ENCODE measurements at regions not wholly inside any gene's neighbourhood (a gene's known extent, or its start where the extent isn't known, plus 50 kb on each side); places are given as distances from the start of the nearest gene placed in this dataset.
"Not testable (repeated sequence)": the region's sequence is repeated elsewhere in the genome, so short reads cannot be mapped to it uniquely, and the experiment has no call there.

DNA sequence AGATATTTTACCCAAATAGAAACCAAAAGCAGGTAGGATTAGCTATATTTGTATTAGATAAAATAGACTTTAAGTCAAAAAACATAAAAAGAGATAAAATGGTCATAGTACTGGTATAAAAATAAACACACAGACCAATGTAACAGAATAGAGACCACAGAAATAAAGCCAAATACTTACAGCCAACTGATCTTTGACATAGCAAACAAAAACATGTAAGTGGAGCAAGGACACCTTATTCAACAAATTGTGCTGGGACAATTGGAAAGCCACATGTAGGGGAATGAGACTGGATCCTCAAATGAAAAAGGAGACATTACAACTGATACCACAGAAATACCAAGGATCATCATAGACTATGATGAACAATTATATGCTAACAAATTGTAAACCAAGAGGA lies 94.5 kb upstream of the SIRPG start:
- no peak for DNase-seq (ENCODE audit: low read depth)

DNA sequence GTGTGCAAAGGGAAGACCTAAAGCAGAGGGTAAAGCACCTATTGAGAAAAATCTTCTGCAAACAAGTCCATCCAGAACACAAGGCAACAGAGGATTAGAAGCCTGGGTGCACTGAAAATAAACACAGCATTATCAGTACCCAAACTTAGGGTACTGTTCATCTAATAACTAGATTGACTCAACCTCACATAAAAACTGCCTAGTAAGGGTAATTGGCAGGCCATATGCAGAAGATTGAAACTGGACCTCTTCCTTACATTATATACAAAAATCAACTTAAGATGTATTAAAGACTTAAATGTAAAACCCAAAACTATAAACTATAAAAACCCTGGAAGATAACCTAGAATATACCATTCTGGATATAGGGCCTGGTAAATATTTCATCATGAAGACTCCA lies 91.2 kb upstream of the SIRPG start:
- DNase-seq (ENCODE audit: low read depth) = no peak

DNA sequence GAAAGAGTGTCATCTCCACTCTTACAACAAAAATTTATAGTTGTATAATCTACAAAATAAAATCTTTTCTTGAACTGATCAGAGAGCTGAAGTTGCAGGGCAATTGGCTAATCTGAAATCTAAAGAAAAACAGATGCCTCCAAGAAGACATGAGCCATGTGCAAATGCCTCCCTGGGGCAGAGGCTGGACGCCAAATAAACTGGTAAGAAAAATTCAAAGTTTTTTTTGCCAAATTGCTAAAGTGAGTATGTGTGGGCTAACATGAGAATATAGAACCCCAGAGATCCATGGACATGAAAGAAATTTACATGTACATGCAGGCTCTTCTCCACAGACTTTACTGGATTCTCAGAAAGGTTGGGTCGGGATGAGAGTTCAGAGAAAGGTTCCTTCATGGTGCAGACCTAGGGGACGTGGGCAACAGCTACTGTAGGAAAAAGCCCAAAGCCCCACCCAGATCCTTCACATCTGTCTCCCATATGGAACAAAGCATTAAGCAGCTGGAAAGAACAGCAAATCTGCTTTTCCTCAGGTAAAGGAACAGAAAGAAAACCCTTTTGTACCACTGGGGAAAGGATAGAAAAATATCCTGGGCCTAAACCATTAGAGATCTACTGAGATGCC lies 90.5 kb upstream of the SIRPG start:
- DNase-seq (ENCODE audit: low read depth) = no peak

DNA sequence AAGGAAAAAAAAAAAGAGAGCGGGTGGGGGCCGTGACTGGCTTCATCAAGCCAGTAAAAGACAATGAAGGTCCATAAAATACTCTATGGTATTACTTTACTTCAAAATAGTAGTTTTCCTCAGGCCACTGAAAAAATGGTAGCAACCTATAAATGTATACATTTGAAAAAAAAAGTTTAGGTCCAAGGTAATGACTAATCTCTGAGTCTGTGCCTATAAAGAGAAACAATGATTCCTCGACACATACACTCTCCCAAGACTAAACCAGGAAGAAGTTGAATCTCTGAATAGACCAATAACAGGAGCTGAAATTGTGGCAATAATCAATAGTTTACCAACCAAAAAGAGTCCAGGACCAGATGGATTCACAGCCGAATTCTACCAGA lies 84.5 kb upstream of the SIRPG start:
- not testable (repeated sequence) for DNase-seq (ENCODE audit: low read depth)

DNA sequence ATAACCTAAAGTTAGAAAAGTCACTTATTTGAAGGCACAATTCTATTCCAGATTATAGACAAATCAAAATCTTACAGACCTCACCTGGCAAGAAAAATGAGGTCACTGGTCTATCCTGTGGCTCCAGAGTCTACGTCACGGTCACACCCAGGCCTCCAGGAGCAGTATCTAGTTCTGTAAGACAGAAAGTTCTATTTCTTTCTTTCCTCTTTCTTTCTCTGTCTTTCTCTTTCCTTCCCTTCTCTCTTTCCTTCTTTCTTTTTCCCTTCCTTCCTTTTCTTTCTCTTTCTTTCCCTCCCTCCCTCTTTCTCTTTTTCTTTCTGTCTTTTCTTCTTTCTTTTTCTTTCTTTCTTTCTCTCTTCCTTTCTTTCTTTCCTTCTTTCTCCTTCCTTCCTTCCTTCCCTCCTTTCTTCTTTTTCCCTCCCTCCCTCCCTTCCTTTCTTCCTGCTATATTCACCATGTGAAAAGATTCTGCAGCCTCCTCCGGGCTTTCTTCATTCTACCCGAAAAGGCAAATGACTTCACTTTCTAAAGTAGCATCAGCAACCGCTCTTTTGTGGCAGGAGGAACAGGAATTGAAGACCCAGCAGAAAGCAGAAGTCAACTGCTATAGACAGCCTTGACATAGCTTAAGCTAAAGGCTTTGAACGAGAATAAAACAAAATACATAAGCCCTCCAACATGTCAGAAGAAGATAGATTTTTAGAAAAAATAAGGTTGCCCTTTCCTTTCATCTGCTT lies 83.9 kb upstream of the SIRPG start:
- no peak for DNase-seq (ENCODE audit: low read depth)

DNA sequence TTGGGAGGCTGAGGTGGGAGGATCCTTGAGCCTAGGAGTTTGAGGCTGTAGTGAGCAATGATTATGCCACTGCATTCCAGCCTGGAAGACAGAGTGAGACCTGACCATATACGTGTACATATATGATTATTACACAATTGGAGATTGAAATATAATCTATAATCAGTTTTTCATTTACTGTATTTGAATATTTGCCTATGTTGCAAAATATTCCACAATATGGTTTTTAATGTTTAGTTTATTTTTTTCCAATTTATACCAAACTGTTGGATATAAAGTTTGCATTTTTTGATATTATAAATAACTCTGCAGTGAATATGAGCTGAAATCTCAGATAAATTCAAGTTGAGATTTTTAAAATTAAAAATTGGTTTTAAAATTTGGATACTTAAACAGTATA lies 79.6 kb upstream of the SIRPG start:
- DNase-seq (ENCODE audit: low read depth) = no peak

DNA sequence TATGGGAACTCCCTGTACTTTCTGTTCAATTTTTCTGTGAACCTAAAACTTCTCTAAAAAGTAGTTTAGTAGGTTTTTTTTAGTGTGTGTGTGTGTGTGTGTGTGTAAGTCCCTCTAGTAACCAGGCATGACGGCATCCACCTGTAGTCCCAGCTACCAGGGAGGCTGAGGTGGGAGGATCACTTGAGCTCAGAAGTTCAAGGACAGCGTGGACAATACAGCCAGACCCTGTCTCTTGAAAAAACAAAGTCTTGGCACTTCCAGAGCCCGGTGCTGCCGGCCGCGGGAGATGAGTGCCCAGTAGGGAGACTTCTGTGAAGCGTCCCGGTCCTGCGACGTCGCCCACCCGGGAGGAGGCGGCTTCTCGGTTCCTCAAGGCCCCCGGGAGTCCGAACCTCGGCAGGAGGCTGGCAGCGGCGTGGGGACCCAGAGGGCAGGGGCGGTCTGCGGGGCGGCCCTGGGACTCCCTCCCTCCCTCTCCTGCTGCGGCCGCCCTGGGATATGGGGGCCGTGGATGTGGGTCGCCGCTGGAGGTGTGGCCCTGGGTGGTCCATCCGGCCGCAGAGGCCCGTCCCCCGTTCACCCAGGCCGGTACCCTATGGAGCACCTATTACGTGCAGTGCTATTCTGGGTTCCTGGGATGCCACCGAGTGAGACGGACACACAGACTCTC lies 78.0 kb upstream of the SIRPG start:
- DNase-seq (ENCODE audit: low read depth) = no peak

DNA sequence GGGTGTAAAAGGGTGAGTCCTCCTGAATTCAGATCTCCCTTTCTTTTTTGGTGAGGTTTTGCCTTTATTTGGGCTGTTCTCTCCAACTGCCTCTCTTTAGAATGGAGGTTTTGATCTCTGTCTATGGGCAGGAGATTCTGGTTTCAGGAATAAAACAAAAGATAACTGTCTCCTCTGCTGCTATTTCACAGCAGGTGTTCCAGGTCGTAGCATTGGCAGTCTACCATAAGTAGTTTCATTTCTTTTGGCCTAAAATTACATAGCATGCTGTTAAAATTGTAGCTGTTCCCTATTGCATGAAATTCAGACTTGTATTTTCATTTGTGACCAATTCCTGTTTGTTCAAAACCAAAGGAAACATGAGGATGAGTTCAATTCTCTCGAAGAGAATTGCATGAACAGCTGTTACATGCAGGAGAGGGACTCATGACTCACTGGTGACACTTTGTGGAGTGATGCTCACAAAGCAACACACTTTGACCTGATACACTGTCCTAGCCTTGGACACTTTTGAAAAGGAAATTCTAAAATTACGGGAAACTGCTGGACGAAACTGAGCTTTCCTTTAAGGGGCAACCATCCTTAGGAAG lies 76.8 kb upstream of the SIRPG start:
- DNase-seq (ENCODE audit: low read depth) = no peak

DNA sequence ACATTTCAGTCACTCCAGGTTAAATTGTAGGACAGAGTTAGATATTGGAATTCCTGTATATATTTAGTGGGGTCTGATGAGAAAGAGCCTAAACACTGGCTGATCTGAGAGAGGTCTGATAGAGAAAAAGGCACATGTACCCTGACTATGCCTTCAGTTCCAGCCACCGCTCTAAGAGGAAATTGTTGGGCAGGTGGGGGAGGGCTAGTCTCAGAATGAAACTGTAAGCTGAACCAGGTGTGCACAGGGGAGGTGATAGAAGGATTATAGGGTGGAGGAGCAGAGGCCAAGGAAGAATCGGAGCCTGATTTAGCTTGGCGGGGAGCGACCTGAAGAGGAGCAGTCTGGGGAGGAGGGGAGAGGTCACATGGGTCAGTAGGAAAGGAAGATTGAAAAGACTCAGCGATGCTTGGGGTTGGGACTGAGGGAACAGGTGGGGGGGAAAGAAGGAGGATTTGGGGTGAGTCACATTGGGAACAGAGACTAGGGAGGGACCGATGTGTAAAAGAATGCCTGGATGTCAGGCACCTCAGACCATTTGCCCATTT lies 74.3 kb upstream of the SIRPG start:
- not testable (repeated sequence) for DNase-seq (ENCODE audit: low read depth)

DNA sequence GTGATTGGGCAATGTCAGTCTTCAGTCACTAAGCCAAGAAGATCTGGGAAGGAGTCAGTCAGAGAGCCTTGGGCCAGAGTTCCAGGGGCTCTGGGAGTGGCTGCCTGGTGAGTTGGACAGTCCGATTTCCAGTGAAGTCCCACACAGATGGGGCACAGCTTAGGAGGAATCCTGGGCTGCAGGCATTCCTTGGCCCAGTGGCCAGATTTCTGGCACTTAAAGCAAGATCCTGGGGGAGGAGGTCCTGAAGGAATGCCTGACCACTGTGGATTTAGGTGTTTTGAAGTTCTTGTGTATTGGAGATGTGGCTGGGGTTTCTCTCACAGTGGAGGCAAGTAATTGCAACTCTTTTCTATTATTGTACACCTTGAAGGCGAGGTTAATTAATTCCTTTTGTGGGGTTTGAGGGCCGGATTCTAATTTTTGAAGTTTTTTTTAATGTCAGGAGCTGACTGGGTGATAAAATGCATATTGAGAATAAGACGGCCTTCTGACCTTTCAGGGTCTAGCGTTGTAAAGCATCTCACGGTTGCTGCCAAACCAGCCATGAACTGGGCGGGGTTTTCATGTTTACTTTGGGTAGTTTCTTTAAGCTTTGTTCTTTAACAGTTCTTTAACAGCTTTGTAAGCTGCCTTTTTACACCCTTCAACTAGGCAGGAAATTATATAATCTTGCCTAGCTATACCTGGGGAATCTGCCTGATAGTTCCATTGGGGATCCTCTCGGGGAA lies 73.6 kb upstream of the SIRPG start:
- not testable (repeated sequence) for DNase-seq (ENCODE audit: low read depth)

DNA sequence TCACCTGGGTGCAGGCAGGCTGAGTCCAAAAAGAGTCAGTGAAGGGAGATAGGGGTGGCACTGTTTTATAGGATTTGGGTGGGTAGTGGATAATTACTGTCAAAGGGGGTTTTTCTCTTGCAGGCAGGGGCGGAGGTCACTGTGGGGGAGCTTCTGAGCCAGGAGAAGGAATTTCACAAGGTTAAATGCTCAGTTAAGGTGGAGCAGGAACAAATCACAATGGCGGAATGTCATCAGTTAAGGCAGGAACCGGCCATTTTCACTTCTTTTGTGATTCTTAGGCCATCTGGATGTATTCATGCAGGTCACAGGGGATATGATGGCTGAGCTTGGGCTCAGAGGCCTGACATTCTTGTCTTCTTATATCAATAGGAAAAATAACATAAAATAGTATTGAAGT lies 69.7 kb upstream of the SIRPG start:
- DNase-seq (ENCODE audit: low read depth) = not testable (repeated sequence)

DNA sequence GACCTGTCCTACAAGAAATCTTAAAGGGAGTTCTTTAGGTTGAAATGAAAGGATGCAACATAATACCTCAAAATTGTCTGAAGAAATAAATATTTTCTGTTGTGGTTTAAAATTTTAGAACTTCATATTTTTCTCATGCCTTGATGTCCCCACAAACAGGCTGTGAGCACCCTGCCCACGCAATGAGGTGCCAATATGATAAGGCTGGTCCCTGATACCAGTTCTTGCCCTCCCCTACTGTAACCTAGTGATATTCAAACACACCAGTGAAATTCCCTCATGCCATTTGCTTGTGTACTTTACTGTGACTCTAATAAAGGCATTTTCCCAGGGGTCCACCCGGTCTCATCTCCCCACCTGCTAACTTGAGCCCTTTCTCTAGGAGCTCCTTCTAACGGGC lies 67.3 kb upstream of the SIRPG start:
- no peak for DNase-seq (ENCODE audit: low read depth)

DNA sequence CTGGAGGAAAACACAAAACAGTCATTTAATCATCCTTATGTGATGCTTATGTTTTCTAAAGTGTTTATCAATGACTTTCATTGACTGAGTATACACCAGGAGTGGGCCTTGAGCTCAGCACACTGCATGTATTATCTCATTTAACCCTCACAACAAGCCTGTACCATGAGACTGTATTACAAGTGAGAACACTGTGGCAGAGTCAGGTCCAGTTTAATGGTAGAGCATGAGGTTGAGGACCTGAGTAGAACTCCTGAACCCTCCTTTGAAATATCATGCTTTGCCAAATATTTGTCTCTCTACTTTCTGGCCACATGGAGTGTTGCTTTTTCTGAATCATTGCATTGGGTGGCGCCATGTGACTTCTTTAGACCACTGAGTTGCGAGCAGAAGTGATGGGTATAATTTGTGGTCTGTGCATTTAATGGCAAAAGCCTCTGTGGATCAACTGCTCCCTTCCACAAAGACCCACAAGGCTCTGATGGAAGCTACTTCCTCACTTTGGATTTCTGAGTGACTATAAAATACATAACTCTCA lies 65.0 kb upstream of the SIRPG start:
- DNase-seq (ENCODE audit: low read depth) = no peak

DNA sequence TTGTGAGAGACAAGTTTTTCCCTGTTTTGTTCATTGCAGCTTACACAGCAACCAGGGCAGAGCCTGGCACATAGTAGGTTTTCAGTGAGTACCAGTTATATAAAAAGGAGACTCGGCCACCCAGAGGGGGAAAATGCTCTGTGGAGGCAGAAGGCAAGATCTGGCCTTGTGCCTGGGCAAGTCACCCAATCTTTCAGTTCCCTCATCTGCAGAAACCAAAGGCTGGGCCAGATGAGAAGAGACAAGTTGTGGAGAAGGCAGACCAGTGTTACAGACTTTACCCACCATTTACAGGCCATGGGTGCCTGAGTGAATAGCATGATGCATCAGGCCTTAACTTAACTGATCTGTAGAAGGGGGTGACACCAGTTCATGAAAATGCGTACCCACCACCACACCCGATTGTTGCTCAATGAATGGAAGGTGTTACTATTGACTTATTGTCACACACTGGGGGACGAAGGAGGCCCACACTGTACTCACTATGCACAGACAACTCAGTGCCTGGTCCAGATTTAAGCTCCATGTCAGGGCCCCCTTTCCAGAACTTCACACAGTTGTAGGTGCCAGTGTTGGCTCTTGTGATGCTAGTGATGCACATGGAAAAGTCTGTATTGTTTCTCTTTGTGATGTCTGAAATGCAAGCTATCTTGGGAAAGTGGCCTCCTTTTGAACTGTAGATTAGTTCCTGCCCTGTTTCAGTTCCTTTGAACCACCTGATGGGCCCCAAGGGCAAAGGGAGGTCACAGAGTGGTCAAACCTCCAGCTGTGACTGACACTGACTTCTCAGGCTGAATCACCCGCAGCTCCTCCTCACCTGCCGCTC lies 64.3 kb upstream of the SIRPG start:
- no peak for DNase-seq (ENCODE audit: low read depth)

DNA sequence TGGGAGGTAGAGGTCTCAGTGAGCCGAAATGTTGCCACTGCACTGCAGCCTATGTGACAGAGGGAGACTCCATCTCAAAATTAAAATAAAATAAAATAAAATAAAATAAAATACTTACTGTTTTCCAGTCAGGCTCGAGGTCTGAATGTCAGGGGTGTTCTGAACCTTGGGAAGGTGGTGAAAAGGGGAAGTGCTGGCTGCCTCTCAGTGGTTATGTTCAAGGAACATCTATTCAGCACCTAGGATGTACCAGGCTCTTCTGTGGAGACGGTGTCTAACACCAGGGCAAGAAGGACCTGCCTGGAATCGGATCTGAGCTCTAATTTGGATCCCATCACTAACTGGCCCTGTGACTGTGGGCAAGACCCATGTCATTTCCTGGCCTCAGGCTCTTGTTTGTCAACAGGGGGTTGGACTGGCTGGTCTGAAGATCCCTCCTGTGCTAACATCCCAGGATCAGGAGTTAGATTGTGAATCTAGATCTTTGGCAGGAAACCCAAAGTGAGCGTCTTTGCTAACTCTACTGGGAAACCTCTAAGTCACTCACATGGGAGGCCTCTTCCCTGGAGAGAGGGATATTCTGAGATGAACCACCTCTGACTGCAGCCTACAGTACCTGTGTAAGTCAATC lies 63.4 kb upstream of the SIRPG start:
- no peak for DNase-seq (ENCODE audit: low read depth)

DNA sequence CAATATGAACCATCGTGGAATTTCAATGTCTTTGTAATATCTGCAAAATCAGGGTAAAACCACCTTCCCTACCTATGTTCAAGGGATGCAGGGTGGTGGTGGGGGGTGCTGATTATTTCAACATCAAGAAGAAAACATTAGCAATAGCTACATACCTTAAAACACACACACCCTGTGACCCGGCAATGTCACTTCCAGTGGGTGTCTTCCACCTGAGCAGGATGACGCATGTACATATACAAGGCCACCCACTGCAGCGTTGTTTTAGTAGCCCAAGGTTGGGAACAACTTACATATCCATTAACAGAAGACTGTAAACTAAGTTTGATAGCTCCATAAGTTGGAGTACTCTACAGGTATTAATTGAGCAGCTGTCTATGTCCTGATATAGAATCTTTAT lies 62.6 kb upstream of the SIRPG start:
- no peak for DNase-seq (ENCODE audit: low read depth)

DNA sequence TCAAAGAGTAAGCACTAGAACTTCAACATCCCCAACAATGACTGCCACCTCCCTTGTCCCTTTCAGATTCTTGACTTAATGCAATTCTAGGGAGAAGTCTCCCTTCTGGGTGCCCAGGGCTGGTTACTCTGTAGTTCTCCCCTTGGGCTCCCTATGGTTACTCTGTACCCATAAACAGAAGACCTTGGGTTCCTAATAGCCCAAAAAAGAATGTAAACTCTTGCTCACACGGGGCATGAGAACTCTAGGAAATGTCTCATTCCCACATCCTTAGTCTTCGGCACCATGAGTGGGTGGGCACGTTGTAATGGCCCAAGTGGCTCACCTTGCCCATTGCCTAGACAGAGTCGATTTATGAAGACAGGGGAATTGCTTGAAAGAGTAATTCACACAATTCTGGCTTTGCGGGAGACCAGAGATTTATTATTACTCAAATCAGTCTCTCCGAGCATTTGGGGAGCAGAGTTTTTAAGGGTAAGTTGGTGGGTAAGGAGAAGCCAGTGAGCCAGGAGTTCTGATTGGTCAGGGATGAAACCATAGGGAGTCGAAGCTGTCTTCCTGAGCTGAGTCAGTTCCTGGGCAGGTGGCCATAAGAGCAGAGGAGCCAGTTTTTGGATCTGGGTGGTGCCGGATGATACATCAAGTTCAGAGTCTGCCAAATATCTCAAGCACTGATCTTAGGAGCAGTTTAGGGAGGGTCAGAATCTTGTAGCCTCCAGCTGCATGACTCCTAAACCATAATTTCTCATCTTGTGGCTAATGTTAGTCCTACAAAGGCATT lies 61.2 kb upstream of the SIRPG start:
- DNase-seq (ENCODE audit: low read depth) = no peak

DNA sequence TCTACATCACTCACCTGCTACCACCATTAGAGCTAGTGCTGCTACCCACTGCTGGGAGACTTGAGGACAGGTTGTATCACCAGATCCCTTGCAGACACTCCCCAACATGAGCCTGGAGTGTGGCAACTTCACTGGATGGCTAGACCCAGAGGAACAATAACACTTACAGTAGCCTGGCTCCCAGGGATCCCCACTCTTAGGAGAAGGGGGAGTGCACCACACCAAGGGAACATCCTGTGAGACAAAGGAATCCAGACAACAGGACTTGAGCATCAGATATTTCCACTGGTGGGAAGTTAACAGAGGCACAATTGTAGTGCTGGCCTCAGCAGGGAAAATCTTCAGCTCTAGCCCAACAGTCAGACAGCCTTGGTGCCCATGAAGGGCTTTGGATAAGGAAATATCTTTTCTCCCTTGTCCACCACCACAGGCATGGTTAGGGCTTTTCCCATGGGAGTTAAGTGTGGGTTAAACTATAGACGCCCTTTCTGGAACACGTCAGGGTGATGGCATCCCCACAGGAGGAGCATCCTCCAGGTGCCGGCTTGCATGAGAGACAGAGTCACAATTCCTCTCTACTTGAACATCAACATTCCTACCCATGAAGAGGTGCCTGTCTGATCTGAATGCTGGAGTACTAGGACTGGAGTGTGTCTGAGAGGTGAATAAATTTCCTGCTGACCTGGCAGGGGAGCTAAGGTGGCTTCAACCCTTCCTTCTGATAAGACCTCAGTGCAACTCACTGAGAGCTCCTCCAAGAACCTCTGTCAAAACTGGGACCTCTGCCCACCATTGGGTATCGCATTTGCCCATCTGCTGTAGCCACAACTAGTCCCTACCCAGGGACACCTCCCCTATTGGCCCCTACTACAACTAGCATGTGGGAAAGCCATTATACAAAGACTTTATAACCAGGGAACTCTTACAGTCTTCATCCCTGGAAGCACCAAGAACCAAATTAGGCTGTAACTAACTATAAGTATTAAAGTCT lies 55.4 kb upstream of the SIRPG start:
- no peak for DNase-seq (ENCODE audit: low read depth)
